OCI-LY7 (cell line): ENCODE measurements at regions not wholly inside any gene's neighbourhood (a gene's known extent, or its start where the extent isn't known, plus 50 kb on each side); places are given as distances from the start of the nearest gene placed in this dataset.

Experiments
- EZH2phosphoT487 ChIP-seq: fragments of 200-600 bp; sonication (generic); IDR thresholded peaks from 2 replicates; pipeline ENCODE4 v1.6.1; 2018; ENCODE audit warnings: low read depth, borderline replicate concordance, mild to moderate bottlenecking, mixed run types, antibody characterized with exemption, low read length, moderate library complexity, mixed read lengths
- TF ChIP-seq, protein P1 (sequence below): fragments of 200-600 bp; sonication (generic); conservative IDR thresholded peaks from 2 replicates; pipeline ENCODE4 v1.5.1; 2014; ENCODE audit warnings: mild to moderate bottlenecking, antibody characterized with exemption, low read length, moderate library complexity, mixed read lengths

- TF ChIP-seq, protein P1, sequence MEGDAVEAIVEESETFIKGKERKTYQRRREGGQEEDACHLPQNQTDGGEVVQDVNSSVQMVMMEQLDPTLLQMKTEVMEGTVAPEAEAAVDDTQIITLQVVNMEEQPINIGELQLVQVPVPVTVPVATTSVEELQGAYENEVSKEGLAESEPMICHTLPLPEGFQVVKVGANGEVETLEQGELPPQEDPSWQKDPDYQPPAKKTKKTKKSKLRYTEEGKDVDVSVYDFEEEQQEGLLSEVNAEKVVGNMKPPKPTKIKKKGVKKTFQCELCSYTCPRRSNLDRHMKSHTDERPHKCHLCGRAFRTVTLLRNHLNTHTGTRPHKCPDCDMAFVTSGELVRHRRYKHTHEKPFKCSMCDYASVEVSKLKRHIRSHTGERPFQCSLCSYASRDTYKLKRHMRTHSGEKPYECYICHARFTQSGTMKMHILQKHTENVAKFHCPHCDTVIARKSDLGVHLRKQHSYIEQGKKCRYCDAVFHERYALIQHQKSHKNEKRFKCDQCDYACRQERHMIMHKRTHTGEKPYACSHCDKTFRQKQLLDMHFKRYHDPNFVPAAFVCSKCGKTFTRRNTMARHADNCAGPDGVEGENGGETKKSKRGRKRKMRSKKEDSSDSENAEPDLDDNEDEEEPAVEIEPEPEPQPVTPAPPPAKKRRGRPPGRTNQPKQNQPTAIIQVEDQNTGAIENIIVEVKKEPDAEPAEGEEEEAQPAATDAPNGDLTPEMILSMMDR: no peak
- no peak for TF ChIP-seq EZH2phosphoT487
Measured at GRCh38 chr17:65393514-65393913, 167.9 kb downstream of the AXIN2 start.
